GM18519 (cell line): ENCODE measurements at regions not wholly inside any gene's neighbourhood (a gene's known extent, or its start where the extent isn't known, plus 50 kb on each side); places are given as distances from the start of the nearest gene placed in this dataset.

Experiments
- ATAC-seq: cut with Tn5 transposase; IDR thresholded peaks from one replicate; pipeline ENCODE4 v1.9.1; 2021; ENCODE audit warnings: mild to moderate bottlenecking, moderate library complexity; ENCODE audit not compliant: unreplicated experiment, low FRiP score

DNA sequence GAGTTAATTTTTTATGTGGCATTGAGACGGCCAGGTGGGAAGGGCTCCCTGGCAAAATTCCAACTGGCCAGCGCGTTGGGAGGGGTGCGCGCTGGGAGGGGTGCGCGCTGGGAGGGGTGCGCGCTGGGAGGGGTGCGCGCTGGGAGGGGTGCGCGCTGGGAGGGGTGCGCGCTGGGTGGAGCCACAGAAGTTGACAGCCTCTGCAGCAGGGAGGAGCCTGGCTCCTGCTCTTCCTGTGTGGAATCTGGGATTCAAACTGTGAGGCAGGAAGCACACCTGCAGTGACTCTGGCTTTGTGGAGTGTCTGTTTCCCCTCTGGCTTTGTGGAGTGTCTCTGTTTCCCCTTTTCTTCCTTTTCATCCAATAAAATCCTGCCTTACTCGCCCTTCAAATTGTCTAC lies 147.9 kb upstream of the CBLN2 start:
- no peak for ATAC-seq

DNA sequence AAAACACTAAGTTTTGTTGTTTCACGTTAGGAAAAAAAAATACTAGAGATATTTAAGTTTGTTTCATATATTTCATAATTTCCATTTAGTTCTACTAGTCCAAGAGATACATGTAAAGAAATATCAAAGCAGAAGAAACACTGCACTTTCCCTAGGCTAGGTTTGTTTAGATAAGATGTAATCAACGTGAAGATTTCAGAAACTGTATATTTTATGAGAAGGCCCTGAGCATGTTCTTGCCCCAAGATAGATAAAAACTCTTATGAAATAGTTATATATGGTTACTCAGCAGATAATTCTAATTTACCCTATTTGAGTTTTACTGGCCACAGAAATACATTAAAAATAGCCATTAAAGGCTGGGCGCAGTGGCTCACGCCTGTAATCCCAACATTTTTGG lies 143.6 kb upstream of the CBLN2 start:
- ATAC-seq, result no peak

GRCh38 chr18:72675394-72675793 lies 131.3 kb upstream of the CBLN2 start:
- no peak for ATAC-seq

- ATAC-seq, result peak; percentile 85
These were observed 130.6 kb upstream of the CBLN2 start for GRCh38 chr18:72674710-72675109.

- ATAC-seq, result no peak
These were observed 129.1 kb upstream of the CBLN2 start for GRCh38 chr18:72673242-72673641.

DNA sequence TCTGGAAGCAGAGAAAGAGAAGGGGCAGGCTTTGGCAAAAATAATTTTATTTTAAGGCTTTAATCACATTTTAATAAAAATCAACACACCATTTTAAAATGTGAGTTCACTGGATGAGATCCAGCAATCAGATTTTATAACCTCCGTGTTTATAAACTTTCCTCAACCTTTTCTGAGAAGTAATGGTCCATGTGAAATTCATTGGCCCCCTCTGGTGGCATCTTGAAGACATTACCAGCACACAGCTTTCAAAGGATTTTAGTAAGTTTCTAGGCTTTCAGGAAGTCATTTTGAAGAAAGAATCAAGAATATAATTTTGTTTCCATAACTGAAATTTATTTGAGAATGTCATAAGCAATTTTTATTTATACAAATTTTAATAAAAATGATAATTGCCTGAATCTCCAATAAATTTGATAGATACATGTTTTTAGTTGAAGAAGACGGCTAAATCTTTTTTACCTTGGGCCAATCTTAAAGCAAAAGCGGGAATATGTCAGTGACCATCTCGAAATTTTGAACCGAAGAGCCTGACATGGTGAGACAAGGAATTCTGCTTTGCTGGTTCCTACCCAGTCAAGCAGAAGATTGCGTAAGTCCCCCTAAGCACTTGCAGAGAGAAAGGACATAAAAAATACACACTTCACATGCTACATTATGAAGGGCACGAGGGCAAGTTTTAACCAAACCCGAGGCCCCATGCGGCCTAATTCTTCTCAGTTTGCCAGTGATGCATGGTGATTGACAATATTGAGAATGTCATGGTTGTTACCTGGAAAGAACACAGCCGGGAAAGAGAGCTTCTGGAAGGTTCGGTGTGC lies 128.4 kb upstream of the CBLN2 start:
- peak; percentile 49 for ATAC-seq

GRCh38 chr18:72667932-72668331 lies 123.8 kb upstream of the CBLN2 start:
- ATAC-seq, result no peak

- peak; percentile 94 for ATAC-seq
These were observed 109.0 kb upstream of the CBLN2 start for GRCh38 chr18:72652990-72653593.

- ATAC-seq, result no peak
These were observed 106.9 kb upstream of the CBLN2 start for GRCh38 chr18:72651033-72651432.

- no peak for ATAC-seq
These were observed 104.4 kb upstream of the CBLN2 start for GRCh38 chr18:72648481-72648960.

- ATAC-seq, result no peak
These were observed 103.9 kb upstream of the CBLN2 start for GRCh38 chr18:72648079-72648478.

- no peak for ATAC-seq
These were observed 96.4 kb upstream of the CBLN2 start for GRCh38 chr18:72640557-72640956.

DNA sequence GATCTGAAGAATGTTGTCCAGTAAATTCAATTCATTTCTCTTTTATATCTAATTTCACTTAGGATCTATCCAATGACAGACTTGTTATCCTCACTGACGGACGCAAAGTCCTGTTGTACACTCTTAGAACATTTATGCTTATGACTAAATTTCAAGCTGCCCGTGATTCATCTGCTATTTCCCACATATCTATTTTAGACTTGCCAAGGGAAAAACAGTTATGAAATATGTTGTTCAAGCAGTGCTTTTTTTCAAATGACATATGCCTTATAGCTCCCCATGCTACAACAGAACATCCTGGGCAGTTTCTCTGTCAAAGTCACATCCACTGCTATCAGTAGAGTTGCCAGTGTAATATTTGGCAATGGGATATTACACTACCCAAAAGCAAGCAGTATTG lies 94.2 kb upstream of the CBLN2 start:
- ATAC-seq, result no peak

DNA sequence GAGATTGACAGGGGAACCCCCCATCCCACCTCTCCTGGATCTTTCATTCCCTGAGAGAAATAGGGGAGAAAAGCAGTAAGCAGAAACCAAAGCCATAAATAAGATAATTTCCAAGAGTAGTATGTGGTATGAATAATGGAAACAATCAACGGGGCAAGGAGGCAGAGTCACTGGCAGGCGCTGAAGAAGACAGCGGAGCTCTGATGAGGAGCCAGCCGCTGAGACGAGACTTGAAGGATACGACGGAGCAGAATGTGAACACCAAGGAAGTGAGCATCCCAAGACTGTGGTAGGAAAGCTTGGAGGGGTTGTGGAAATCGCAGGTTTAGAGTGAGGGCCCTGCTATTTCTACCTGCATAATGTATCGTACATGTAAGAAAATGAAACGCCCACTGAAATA lies 93.6 kb upstream of the CBLN2 start:
- ATAC-seq, result no peak

DNA sequence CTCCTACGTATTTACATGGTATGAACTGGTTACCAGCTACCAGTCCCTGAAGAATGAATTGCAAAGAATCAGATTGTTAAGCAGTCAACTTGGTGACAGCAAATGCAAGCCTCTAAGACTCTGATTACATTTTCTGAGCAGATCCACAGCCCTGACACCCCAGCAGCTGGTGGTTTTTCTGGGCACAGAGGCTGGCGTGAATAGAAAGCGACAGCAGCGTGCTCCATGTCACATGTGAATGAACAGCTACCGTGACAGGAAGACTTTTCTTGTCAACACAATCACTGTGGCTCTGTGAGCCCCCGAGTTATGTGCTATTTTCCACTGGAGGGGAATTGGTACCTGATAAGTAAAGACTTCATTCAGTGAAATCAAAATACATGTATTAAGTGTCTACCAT lies 93.2 kb upstream of the CBLN2 start:
- ATAC-seq, result no peak

DNA sequence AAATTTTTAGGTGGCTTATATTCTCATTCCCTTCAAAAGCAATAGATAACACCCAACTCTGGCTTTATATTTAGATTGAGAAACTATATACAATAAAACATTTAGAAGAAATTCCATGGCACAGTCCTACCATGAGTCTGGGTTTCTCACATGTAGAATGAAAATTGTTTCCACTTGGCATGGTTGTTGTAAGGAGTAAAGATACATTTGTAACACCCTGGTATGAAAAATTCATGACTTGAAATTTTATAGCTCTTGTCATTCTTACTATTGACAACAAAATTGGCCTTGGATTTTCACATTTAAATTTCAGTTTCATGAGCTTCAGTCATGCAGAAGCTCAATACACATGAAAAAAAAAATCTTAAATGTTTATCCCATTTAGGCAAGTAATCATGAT lies 92.5 kb upstream of the CBLN2 start:
- ATAC-seq, result no peak

DNA sequence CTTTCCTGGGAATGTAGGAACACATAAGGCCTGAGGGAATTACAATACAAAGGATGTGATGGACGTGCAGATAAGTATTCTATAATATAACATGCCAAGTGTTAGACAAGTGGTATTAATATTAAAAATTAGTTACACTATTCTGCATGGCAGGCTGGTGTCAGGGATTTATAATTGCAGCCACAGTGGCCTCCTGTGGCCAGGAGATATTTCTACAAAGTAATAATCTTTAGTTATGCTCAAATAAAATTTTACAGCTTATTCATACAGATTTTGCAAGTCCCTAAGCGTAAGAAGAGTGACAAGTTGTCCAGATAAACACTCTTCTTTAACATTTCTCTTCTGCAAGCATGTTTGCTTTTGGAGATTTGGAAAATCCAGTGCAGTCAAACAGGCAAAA lies 90.4 kb upstream of the CBLN2 start:
- no peak for ATAC-seq

GRCh38 chr18:72630991-72631390 lies 86.8 kb upstream of the CBLN2 start:
- ATAC-seq, result no peak

- no peak for ATAC-seq
These were observed 79.3 kb upstream of the CBLN2 start for GRCh38 chr18:72623444-72623843.

GRCh38 chr18:72613534-72613930 lies 69.4 kb upstream of the CBLN2 start:
- no peak for ATAC-seq

- no peak for ATAC-seq
These were observed 68.9 kb upstream of the CBLN2 start for GRCh38 chr18:72612894-72613533.

GRCh38 chr18:72605376-72605775 lies 61.2 kb upstream of the CBLN2 start:
- ATAC-seq, result no peak
